Endothelial cell of umbilical vein (primary cell): ENCODE measurements at regions not wholly inside any gene's neighbourhood (a gene's known extent, or its start where the extent isn't known, plus 50 kb on each side); places are given as distances from the start of the nearest gene placed in this dataset.

Source experiments
- BruUV-seq: library from RNA; stranded (reverse); fragments of 400-500 nt; replicated peaks from 2 replicates; lab custom pipeline; 2021; lab: Mats Ljungman, UMichigan
- CTCF ChIA-PET: fragments of 300-600, 350-600 bp; sonication (Branson Sonifier 250); formaldehyde crosslinking; loops from one replicate; lab custom pipeline; 2021; ENCODE audit warnings: antibody characterized with exemption, inconsistent platforms; lab: Charles Lee
- POLR2A ChIA-PET: fragments of 300-600, 350-600 bp; sonication (Branson Sonifier 250); formaldehyde crosslinking; loops from one replicate; lab custom pipeline; 2021; ENCODE audit warnings: antibody characterized with exemption, inconsistent platforms; lab: Charles Lee
- DNase-seq: peaks from one replicate; pipeline ENCODE4 v3.0.0-alpha.2; 2011; ENCODE audit warnings: low read depth, low spot score
- FAIRE-seq: peaks from 2 replicates; lab custom pipeline; 2011; peaks lifted over from hg19 to GRCh38; lab: Jason Lieb, UNC
- H2AFZ ChIP-seq: 2 replicates; pipeline ENCODE4 v1.6.0; 2012; ENCODE audit warnings: low read depth, low read length, control low read depth, inconsistent platforms
- H3K27ac ChIP-seq: 2 replicates; pipeline ENCODE4 v1.5.1; 2011; ENCODE audit warnings: low read depth, mild to moderate bottlenecking, control low read depth, low read length, moderate library complexity; ENCODE audit not compliant: insufficient read depth
- H3K27me3 ChIP-seq, 2 experiments: 2 replicates each; pipeline versions ENCODE4 v1.6.0 to v1.6.1; 2011; ENCODE audit warnings: low read length in 2 of 2, mixed read lengths in 1 of 2; ENCODE audit not compliant: control insufficient read depth in 2 of 2, insufficient read depth in 2 of 2
- H3K36me3 ChIP-seq, 2 experiments: 2 replicates in 1 of 2; 3 replicates in 1 of 2; pipeline ENCODE4 v1.5.1; 2011; ENCODE audit warnings: low read length in 2 of 2, mild to moderate bottlenecking in 1 of 2, moderate library complexity in 1 of 2; ENCODE audit not compliant: control insufficient read depth in 2 of 2, insufficient read depth in 2 of 2; ENCODE audit errors: extremely low read depth in 1 of 2
- H3K4me1 ChIP-seq: 3 replicates; pipeline ENCODE4 v1.5.1; 2011; ENCODE audit warnings: mild to moderate bottlenecking, low read length; ENCODE audit not compliant: control insufficient read depth, insufficient read depth; ENCODE audit errors: extremely low read depth
- H3K4me2 ChIP-seq: 2 replicates; pipeline ENCODE4 v1.6.1; 2011; ENCODE audit warnings: low read length, control low read depth, mixed read lengths; ENCODE audit not compliant: insufficient read depth
- H3K4me3 ChIP-seq, 3 experiments: fragments of 200-600 bp in 1 of 3; sonication (generic), shearing (Covaris generic) in 1 of 3; replicated peaks in 1 of 3; 2 replicates each; pipeline ENCODE4 v1.5.1; 2011 to 2016; ENCODE audit warnings: control low read depth in 3 of 3, low read length in 3 of 3, mild to moderate bottlenecking in 2 of 3, inconsistent platforms in 1 of 3, low read depth in 1 of 3, moderate library complexity in 1 of 3; ENCODE audit not compliant: insufficient read depth in 1 of 3
- H3K79me2 ChIP-seq: 2 replicates; pipeline ENCODE4 v1.6.0; 2012; ENCODE audit warnings: low read length, inconsistent platforms; ENCODE audit not compliant: control insufficient read depth, insufficient read depth
- H3K9ac ChIP-seq: replicated peaks from 2 replicates; pipeline ENCODE3; 2011; ENCODE audit warnings: low read length, control low read depth; ENCODE audit not compliant: insufficient read depth; ENCODE audit errors: extremely low read depth
- H3K9me1 ChIP-seq: replicated peaks from 3 replicates; pipeline ENCODE4 v1.6.0; 2011; ENCODE audit warnings: mild to moderate bottlenecking, low read length; ENCODE audit not compliant: control insufficient read depth, insufficient read depth; ENCODE audit errors: extremely low read depth
- H3K9me3 ChIP-seq: replicated peaks from 2 replicates; pipeline ENCODE4 v1.5.1; 2012; ENCODE audit warnings: low read length, inconsistent platforms; ENCODE audit not compliant: control insufficient read depth, insufficient read depth
- H4K20me1 ChIP-seq: replicated peaks from 2 replicates; pipeline ENCODE3; 2011; ENCODE audit warnings: mild to moderate bottlenecking, low read length; ENCODE audit not compliant: control insufficient read depth, insufficient read depth; ENCODE audit errors: extremely low read depth
- EZH2 ChIP-seq: IDR thresholded peaks from 2 replicates; pipeline ENCODE4 v1.6.1; 2012; ENCODE audit warnings: borderline replicate concordance, low read depth, mild to moderate bottlenecking, moderate library complexity, low read length, inconsistent platforms; ENCODE audit not compliant: severe bottlenecking
- FOS ChIP-seq: IDR thresholded peaks from 2 replicates; pipeline ENCODE4 v1.6.1; 2011; ENCODE audit warnings: mild to moderate bottlenecking, low read length, moderate library complexity, borderline replicate concordance; ENCODE audit not compliant: insufficient read depth
- GATA2 ChIP-seq: IDR thresholded peaks from 2 replicates; pipeline ENCODE4 v1.7.0; 2011; ENCODE audit warnings: low read depth, mild to moderate bottlenecking, moderate library complexity, mixed read lengths, low read length; ENCODE audit not compliant: insufficient read length, insufficient read depth
- JUN ChIP-seq: IDR thresholded peaks from 2 replicates; pipeline ENCODE4 v1.6.1; 2011; ENCODE audit warnings: borderline replicate concordance, low read depth; ENCODE audit not compliant: insufficient read length, insufficient read depth
- MAX ChIP-seq: IDR thresholded peaks from 2 replicates; pipeline ENCODE4 v1.6.1; 2011; ENCODE audit not compliant: insufficient read depth, insufficient read length
- MYC ChIP-seq: IDR thresholded peaks from one replicate; pipeline ENCODE4 v1.6.1; 2011; ENCODE audit warnings: mild to moderate bottlenecking, low read depth, low read length
- POLR2A ChIP-seq: IDR thresholded peaks from 2 replicates; pipeline ENCODE4 v1.6.1; 2012; ENCODE audit warnings: low read depth, mild to moderate bottlenecking, control low read depth, low read length
- POLR2AphosphoS5 ChIP-seq: IDR thresholded peaks from 2 replicates; pipeline ENCODE4 v1.6.1; 2012; ENCODE audit warnings: low read depth, mild to moderate bottlenecking, control low read depth, low read length, moderate library complexity; ENCODE audit not compliant: insufficient read depth
- dilution Hi-C: fragments of 300-500 bp; cut with MboI; formaldehyde crosslinking; loops from one replicate; pipeline ENCODE4 v1.15.0; 2019; ENCODE audit warnings: low sequenced_read_pairs; ENCODE audit not compliant: extremely low pct_ligation_motif_present
- intact Hi-C: fragments of 100-400 bp; cut with micrococcal nuclease; formaldehyde crosslinking; loops from one replicate; pipeline ENCODE4 v1.10.0; 2022
- TF ChIP-seq, protein P1 (sequence below), 2 donors: IDR thresholded peaks; 1 replicate in 1 of 2; 2 replicates in 1 of 2; pipeline ENCODE4 v1.5.1; 2011; ENCODE audit warnings: low read length in 2 of 2, mild to moderate bottlenecking in 2 of 2, moderate library complexity in 2 of 2, control low read depth in 1 of 2, inconsistent platforms in 1 of 2, low read depth in 1 of 2; ENCODE audit not compliant: insufficient read depth in 1 of 2; ENCODE audit errors: extremely low read depth in 1 of 2

DNA sequence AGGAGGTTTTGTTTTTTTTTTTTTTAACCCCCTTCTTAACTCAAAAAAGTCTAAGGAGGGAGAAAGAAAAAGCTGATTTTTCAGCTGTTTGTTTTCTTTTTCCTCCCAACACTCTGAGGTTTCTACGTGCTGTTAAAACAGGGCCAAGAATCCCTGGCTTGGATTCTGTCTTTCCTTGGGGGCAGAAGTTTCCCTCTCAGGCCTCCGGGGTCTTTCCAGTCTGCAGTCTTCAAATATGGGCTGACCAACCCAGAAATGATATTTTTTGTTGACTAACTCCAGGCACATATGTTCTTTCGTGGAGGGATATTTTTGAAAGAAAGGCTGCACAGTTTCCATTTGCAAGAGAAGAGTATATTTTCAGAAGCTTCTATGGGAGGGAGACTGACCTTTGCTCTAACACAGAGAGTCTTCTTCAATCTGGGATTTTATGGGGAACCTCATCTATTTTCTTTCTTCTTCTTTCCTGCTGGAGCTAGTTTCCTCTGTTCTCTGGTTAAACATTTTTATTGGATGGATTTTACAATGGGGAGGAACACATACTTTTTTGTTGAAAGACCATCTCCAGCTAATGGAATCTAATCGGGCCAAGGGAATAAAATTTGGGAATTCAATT lies 93.3 kb upstream of the SPRED2 start:
- no peaks in the 10 kb centered on the region for H3K9me3 ChIP-seq
- no peak overlapping the region for H3K4me2 ChIP-seq
- intact Hi-C loops, result no loop called here
- no peaks in the 10 kb centered on the region for H3K79me2 ChIP-seq
- no peak overlapping the region for H3K27ac ChIP-seq
- FAIRE-seq (no peak), DNase-seq (no peak)
- ChIA-PET CTCF (interaction anchor here (1.2 kb wide), 1 partner anchor 16 kb away, joined by 3 read pairs; no protein-coding TSS in a partner anchor), POLR2A (no interaction called here)
- no peaks in the 10 kb centered on the region for H3K4me1 ChIP-seq
- no peak for TF ChIP-seq POLR2AphosphoS5
- TF ChIP-seq, protein P1, sequence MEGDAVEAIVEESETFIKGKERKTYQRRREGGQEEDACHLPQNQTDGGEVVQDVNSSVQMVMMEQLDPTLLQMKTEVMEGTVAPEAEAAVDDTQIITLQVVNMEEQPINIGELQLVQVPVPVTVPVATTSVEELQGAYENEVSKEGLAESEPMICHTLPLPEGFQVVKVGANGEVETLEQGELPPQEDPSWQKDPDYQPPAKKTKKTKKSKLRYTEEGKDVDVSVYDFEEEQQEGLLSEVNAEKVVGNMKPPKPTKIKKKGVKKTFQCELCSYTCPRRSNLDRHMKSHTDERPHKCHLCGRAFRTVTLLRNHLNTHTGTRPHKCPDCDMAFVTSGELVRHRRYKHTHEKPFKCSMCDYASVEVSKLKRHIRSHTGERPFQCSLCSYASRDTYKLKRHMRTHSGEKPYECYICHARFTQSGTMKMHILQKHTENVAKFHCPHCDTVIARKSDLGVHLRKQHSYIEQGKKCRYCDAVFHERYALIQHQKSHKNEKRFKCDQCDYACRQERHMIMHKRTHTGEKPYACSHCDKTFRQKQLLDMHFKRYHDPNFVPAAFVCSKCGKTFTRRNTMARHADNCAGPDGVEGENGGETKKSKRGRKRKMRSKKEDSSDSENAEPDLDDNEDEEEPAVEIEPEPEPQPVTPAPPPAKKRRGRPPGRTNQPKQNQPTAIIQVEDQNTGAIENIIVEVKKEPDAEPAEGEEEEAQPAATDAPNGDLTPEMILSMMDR (IDR thresholded peaks at IDR 0.05; ENCODE audit: extremely low read depth in 1 of 2, insufficient read depth in 1 of 2, low read depth in 1 of 2, low read length in 2 of 2), result no peak
- BruUV-seq, result no TSS peak
- no peaks in the 10 kb centered on the region for H4K20me1 ChIP-seq
- dilution Hi-C loops, result no loop called here
- H3K27me3 ChIP-seq, result peaks cover 17 to 30% of the 10 kb centered on the region in 2 experiments
- no peaks in the 10 kb centered on the region for H3K9me1 ChIP-seq
- H3K4me3 ChIP-seq, result no peak overlapping the region
- H2AFZ ChIP-seq, result no peak overlapping the region
- H3K9ac ChIP-seq, result no peak overlapping the region
- no peaks in the 10 kb centered on the region for H3K36me3 ChIP-seq

- no peaks in the 10 kb centered on the region for H3K9me1 ChIP-seq
- no peak overlapping the region for H3K27ac ChIP-seq
- ChIA-PET POLR2A (no interaction called here), CTCF (interaction anchor here (1.2 kb wide), 1 partner anchor 13 kb away, joined by 3 read pairs; no protein-coding TSS in a partner anchor)
- BruUV-seq, result no TSS peak
- no peaks in the 10 kb centered on the region for H3K4me1 ChIP-seq
- peaks cover 12 to 17% of the 10 kb centered on the region in 2 experiments for H3K27me3 ChIP-seq
- H3K9me3 ChIP-seq, result no peaks in the 10 kb centered on the region
- H3K9ac ChIP-seq, result no peak overlapping the region
- no peaks in the 10 kb centered on the region for H3K36me3 ChIP-seq
- no peak overlapping the region for H3K4me3 ChIP-seq
- dilution Hi-C loops (no loop called here), intact Hi-C loops (no loop called here)
- DNase-seq (no peak), FAIRE-seq (no peak)
- TF ChIP-seq MYC, result no peak
- no peak for TF ChIP-seq MAX
- no peak for TF ChIP-seq FOS
- no peak for TF ChIP-seq EZH2
- TF ChIP-seq, protein P1 (IDR thresholded peaks at IDR 0.05; ENCODE audit: extremely low read depth in 1 of 2, insufficient read depth in 1 of 2, low read depth in 1 of 2, low read length in 2 of 2), result no peak
- TF ChIP-seq POLR2AphosphoS5, result no peak
- no peak for TF ChIP-seq POLR2A
- TF ChIP-seq GATA2, result no peak
- no peak for TF ChIP-seq JUN
- no peak overlapping the region for H3K4me2 ChIP-seq
- H2AFZ ChIP-seq, result no peak overlapping the region
- H4K20me1 ChIP-seq, result no peaks in the 10 kb centered on the region
- no peaks in the 10 kb centered on the region for H3K79me2 ChIP-seq
Observed at GRCh38 chr2:65522922-65523321, 90.5 kb upstream of the SPRED2 start.
